HG02763 (cell line): ENCODE measurements at regions not wholly inside any gene's neighbourhood (a gene's known extent, or its start where the extent isn't known, plus 50 kb on each side); places are given as distances from the start of the nearest gene placed in this dataset.
"Not testable (repeated sequence)": the region's sequence is repeated elsewhere in the genome, so short reads cannot be mapped to it uniquely, and the experiment has no call there.

ENCODE experiments used
- ATAC-seq: cut with Tn5 transposase; IDR thresholded peaks from one replicate; pipeline ENCODE4 v1.9.1; 2021; ENCODE audit warnings: mild to moderate bottlenecking, moderate library complexity; ENCODE audit not compliant: unreplicated experiment

- no peak for ATAC-seq
These were observed 159.6 kb upstream of the KCNH8 start for GRCh38 chr3:18988614-18989229.

GRCh38 chr3:18987862-18988447, 160.4 kb upstream of the KCNH8 start:
- no peak for ATAC-seq

- ATAC-seq, result no peak
These were observed 161.2 kb upstream of the KCNH8 start for GRCh38 chr3:18987070-18987469.

- ATAC-seq, result no peak
These were observed 165.4 kb upstream of the KCNH8 start for GRCh38 chr3:18982920-18983319.

- not testable (repeated sequence) for ATAC-seq
These were observed 172.2 kb upstream of the KCNH8 start for GRCh38 chr3:18976102-18976501.

GRCh38 chr3:18968120-18968519, 180.2 kb upstream of the KCNH8 start:
- ATAC-seq, result no peak

GRCh38 chr3:18965781-18966180, 182.5 kb upstream of the KCNH8 start:
- ATAC-seq, result no peak

GRCh38 chr3:18964640-18965039, 183.7 kb upstream of the KCNH8 start:
- no peak for ATAC-seq

- ATAC-seq, result no peak
These were observed 197.0 kb upstream of the KCNH8 start for GRCh38 chr3:18951333-18951732.

GRCh38 chr3:18946524-18946923, 201.8 kb upstream of the KCNH8 start:
- no peak for ATAC-seq

GRCh38 chr3:18937574-18937973, 210.7 kb upstream of the KCNH8 start:
- ATAC-seq, result no peak

- no peak for ATAC-seq
These were observed 229.2 kb upstream of the KCNH8 start for GRCh38 chr3:18919158-18919557.

GRCh38 chr3:18917923-18918322, 230.4 kb upstream of the KCNH8 start:
- no peak for ATAC-seq

- no peak for ATAC-seq
These were observed 246.1 kb upstream of the KCNH8 start for GRCh38 chr3:18902081-18902793.

GRCh38 chr3:18901571-18901970, 246.7 kb upstream of the KCNH8 start:
- ATAC-seq, result no peak

- ATAC-seq, result peak; percentile 81
These were observed 247.3 kb upstream of the KCNH8 start for GRCh38 chr3:18900994-18901393.

- ATAC-seq, result no peak
These were observed 249.4 kb upstream of the KCNH8 start for GRCh38 chr3:18898911-18899310.

GRCh38 chr3:18892756-18893155, 255.6 kb upstream of the KCNH8 start:
- ATAC-seq, result no peak

GRCh38 chr3:18892047-18892446, 256.3 kb upstream of the KCNH8 start:
- ATAC-seq, result no peak

- no peak for ATAC-seq
These were observed 256.7 kb upstream of the KCNH8 start for GRCh38 chr3:18891641-18892040.

GRCh38 chr3:18890449-18890848, 257.9 kb upstream of the KCNH8 start:
- ATAC-seq, result no peak

GRCh38 chr3:18888819-18889218, 259.5 kb upstream of the KCNH8 start:
- no peak for ATAC-seq
